Liver (tissue), 8 donors: ENCODE measurements at regions not wholly inside any gene's neighbourhood (a gene's known extent, or its start where the extent isn't known, plus 50 kb on each side); places are given as distances from the start of the nearest gene placed in this dataset.

ENCODE experiments used
- DNase-seq: peaks from one replicate; pipeline ENCODE4 v3.0.0-alpha.2; 2017; ENCODE audit warnings: low spot score
- H3K27ac ChIP-seq, 2 donors: one replicate each; pipeline ENCODE4 v1.7.0; 2013; ENCODE audit warnings: inconsistent platforms in 2 of 2, low read length in 2 of 2, control low read depth in 1 of 2, low read depth in 1 of 2, mild to moderate bottlenecking in 1 of 2
- H3K27me3 ChIP-seq, 4 donors: one replicate each; pipeline versions ENCODE4 v1.6.1 to v1.7.0; 2013; ENCODE audit warnings: low read length in 3 of 4, inconsistent platforms in 1 of 4, mild to moderate bottlenecking in 1 of 4, moderate library complexity in 1 of 4; ENCODE audit not compliant: control insufficient read depth in 4 of 4, insufficient read depth in 4 of 4
- H3K36me3 ChIP-seq, 4 donors: one replicate each; pipeline versions ENCODE4 v1.6.1 to v1.7.0; 2013; ENCODE audit warnings: low read length in 3 of 4, mild to moderate bottlenecking in 3 of 4, low read depth in 1 of 4, moderate library complexity in 1 of 4; ENCODE audit not compliant: control insufficient read depth in 4 of 4, insufficient read depth in 3 of 4
- H3K4me1 ChIP-seq, 4 donors: one replicate each; pipeline versions ENCODE4 v1.6.1 to v1.7.0; 2013; ENCODE audit warnings: low read length in 3 of 4, mild to moderate bottlenecking in 3 of 4, moderate library complexity in 1 of 4; ENCODE audit not compliant: control insufficient read depth in 4 of 4, insufficient read depth in 4 of 4
- H3K4me3 ChIP-seq, 3 donors: one replicate each; pipeline versions ENCODE4 v1.6.1 to v1.7.0; 2013; ENCODE audit warnings: low read length in 3 of 3, control low read depth in 1 of 3, low read depth in 1 of 3, mild to moderate bottlenecking in 1 of 3
- H3K9ac ChIP-seq, 2 donors: one replicate each; pipeline ENCODE4 v1.7.0; 2013; ENCODE audit warnings: low read length in 2 of 2, mild to moderate bottlenecking in 2 of 2, moderate library complexity in 2 of 2, control low read depth in 1 of 2, low read depth in 1 of 2
- H3K9me3 ChIP-seq, 4 donors: one replicate each; pipeline versions ENCODE4 v1.6.1 to v1.7.0; 2013; ENCODE audit warnings: low read length in 3 of 4; ENCODE audit not compliant: control insufficient read depth in 4 of 4
- EGR1 ChIP-seq, 2 donors: IDR thresholded peaks; 2 replicates each; pipeline ENCODE4 v1.6.1; 2016 to 2018; ENCODE audit warnings: antibody characterized with exemption in 2 of 2, low read depth in 2 of 2
- FOXA1 ChIP-seq: IDR thresholded peaks from 2 replicates; pipeline ENCODE4 v1.6.1; 2016; ENCODE audit warnings: antibody characterized with exemption
- FOXA2 ChIP-seq: IDR thresholded peaks from 2 replicates; pipeline ENCODE4 v1.6.1; 2016; ENCODE audit warnings: antibody characterized with exemption
- GABPA ChIP-seq, 2 donors: IDR thresholded peaks in 1 of 2; conservative IDR thresholded peaks in 1 of 2; 2 replicates each; pipeline ENCODE4 v1.6.1; 2016; ENCODE audit warnings: antibody characterized with exemption in 2 of 2, mild to moderate bottlenecking in 1 of 2, moderate library complexity in 1 of 2
- HNF4A ChIP-seq, 2 donors: conservative IDR thresholded peaks; 2 replicates each; pipeline ENCODE4 v1.6.1; 2016; ENCODE audit warnings: antibody characterized with exemption in 2 of 2, mild to moderate bottlenecking in 2 of 2
- HNF4G ChIP-seq: IDR thresholded peaks from 2 replicates; pipeline ENCODE4 v1.6.1; 2016; ENCODE audit warnings: antibody characterized with exemption
- JUND ChIP-seq, 2 donors: IDR thresholded peaks; 2 replicates each; pipeline ENCODE4 v1.6.1; 2016; ENCODE audit warnings: antibody characterized with exemption in 2 of 2
- RAD21 ChIP-seq, 2 donors: IDR thresholded peaks; 2 replicates each; pipeline ENCODE4 v1.6.1; 2016; ENCODE audit warnings: antibody characterized with exemption in 2 of 2, mild to moderate bottlenecking in 2 of 2
- RXRA ChIP-seq, 2 donors: IDR thresholded peaks; 2 replicates each; pipeline ENCODE4 v1.6.1; 2017 to 2018; ENCODE audit warnings: antibody characterized with exemption in 2 of 2, mild to moderate bottlenecking in 1 of 2
- SP1 ChIP-seq: IDR thresholded peaks from 2 replicates; pipeline ENCODE4 v1.6.1; 2018; ENCODE audit warnings: antibody characterized with exemption, mild to moderate bottlenecking
- TAF1 ChIP-seq: conservative IDR thresholded peaks from 2 replicates; pipeline ENCODE4 v1.6.1; 2016; ENCODE audit warnings: antibody characterized with exemption, mild to moderate bottlenecking
- YY1 ChIP-seq: IDR thresholded peaks from 2 replicates; pipeline ENCODE4 v1.6.1; 2016; ENCODE audit warnings: antibody characterized with exemption, mild to moderate bottlenecking
- WGBS: extraction: QIAGEN DNeasy Blood & Tissue Kit; methylation state at CpG from one replicate; pipeline ENCODE4 v1.1.7; 2013; 5-methylcytosine and 5-hydroxymethylcytosine counted together
- TF ChIP-seq, protein P1 (sequence below): IDR thresholded peaks from 2 replicates; pipeline ENCODE4 v1.6.1; 2016; ENCODE audit warnings: antibody characterized with exemption
- TF ChIP-seq, protein P2 (sequence below): IDR thresholded peaks from 2 replicates; pipeline ENCODE4 v1.6.1; 2016; ENCODE audit warnings: antibody characterized with exemption, mild to moderate bottlenecking
- TF ChIP-seq, protein P3 (sequence below): fragments of 150-350 bp; IDR thresholded peaks from 2 replicates; pipeline ENCODE4 v1.5.1; 2017; ENCODE audit warnings: improper control_type of control experiment, low read depth, low read length; ENCODE audit not compliant: missing input control
- TF ChIP-seq, protein P4 (sequence below): IDR thresholded peaks from 2 replicates; pipeline ENCODE4 v1.6.1; 2016; ENCODE audit warnings: antibody characterized with exemption
- donor health status: healthy.
- donor health status: healthy.
- donor health status: healthy.
- donor health status: healthy.
- donor health status: healthy.

DNA sequence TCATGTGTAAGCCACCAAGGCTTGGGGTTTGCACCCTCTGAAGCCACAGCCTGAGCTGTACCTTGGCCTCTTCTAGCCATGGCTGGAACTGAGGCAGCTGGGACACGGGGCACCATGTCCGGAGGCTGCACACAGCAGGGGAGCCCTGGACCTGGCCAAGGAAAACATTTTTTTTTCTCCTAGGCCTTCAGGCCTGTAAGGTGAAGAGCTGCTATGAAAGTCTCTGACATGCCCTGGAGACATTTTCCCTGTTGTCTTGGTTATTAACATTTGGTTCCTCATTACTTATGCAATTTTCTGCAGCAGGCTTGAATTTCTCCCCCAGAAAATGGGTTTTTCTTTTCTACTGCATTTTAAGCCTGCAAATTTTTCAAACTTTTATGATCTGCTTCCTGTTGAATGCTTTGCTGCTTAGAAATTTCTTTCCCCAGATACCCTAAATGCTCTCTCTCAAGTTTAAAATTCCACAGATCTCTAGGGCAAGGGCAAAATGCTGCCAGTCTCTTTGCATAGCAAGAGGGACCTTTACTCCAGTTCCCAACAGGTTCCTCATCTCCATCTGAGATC is 295.8 kb downstream of the LTN1 start:
- H3K27ac ChIP-seq = no peak overlapping the region
- H3K27me3 ChIP-seq = no peaks in the 10 kb centered on the region
- TF ChIP-seq, protein P1, sequence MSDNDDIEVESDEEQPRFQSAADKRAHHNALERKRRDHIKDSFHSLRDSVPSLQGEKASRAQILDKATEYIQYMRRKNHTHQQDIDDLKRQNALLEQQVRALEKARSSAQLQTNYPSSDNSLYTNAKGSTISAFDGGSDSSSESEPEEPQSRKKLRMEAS = no peak
- TF ChIP-seq, protein P2, sequence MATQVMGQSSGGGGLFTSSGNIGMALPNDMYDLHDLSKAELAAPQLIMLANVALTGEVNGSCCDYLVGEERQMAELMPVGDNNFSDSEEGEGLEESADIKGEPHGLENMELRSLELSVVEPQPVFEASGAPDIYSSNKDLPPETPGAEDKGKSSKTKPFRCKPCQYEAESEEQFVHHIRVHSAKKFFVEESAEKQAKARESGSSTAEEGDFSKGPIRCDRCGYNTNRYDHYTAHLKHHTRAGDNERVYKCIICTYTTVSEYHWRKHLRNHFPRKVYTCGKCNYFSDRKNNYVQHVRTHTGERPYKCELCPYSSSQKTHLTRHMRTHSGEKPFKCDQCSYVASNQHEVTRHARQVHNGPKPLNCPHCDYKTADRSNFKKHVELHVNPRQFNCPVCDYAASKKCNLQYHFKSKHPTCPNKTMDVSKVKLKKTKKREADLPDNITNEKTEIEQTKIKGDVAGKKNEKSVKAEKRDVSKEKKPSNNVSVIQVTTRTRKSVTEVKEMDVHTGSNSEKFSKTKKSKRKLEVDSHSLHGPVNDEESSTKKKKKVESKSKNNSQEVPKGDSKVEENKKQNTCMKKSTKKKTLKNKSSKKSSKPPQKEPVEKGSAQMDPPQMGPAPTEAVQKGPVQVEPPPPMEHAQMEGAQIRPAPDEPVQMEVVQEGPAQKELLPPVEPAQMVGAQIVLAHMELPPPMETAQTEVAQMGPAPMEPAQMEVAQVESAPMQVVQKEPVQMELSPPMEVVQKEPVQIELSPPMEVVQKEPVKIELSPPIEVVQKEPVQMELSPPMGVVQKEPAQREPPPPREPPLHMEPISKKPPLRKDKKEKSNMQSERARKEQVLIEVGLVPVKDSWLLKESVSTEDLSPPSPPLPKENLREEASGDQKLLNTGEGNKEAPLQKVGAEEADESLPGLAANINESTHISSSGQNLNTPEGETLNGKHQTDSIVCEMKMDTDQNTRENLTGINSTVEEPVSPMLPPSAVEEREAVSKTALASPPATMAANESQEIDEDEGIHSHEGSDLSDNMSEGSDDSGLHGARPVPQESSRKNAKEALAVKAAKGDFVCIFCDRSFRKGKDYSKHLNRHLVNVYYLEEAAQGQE = no peak
- TF ChIP-seq FOXA2 (no peak), SP1 (no peak), RAD21 (IDR thresholded peaks at IDR 0.05) (no peak), HNF4G (no peak), JUND (IDR thresholded peaks at IDR 0.05) (no peak), YY1 (no peak), HNF4A (conservative IDR thresholded peaks at IDR 0.05) (no peak), FOXA1 (no peak), TAF1 (no peak), RXRA (IDR thresholded peaks at IDR 0.05) (no peak), GABPA (IDR thresholded peaks at IDR 0.05 in 1 of 2, conservative IDR thresholded peaks at IDR 0.05 in 1 of 2) (no peak), EGR1 (IDR thresholded peaks at IDR 0.05; ENCODE audit: low read depth in 2 of 2) (no peak)
- TF ChIP-seq, protein P3, sequence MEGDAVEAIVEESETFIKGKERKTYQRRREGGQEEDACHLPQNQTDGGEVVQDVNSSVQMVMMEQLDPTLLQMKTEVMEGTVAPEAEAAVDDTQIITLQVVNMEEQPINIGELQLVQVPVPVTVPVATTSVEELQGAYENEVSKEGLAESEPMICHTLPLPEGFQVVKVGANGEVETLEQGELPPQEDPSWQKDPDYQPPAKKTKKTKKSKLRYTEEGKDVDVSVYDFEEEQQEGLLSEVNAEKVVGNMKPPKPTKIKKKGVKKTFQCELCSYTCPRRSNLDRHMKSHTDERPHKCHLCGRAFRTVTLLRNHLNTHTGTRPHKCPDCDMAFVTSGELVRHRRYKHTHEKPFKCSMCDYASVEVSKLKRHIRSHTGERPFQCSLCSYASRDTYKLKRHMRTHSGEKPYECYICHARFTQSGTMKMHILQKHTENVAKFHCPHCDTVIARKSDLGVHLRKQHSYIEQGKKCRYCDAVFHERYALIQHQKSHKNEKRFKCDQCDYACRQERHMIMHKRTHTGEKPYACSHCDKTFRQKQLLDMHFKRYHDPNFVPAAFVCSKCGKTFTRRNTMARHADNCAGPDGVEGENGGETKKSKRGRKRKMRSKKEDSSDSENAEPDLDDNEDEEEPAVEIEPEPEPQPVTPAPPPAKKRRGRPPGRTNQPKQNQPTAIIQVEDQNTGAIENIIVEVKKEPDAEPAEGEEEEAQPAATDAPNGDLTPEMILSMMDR = no peak
- TF ChIP-seq, protein P4, sequence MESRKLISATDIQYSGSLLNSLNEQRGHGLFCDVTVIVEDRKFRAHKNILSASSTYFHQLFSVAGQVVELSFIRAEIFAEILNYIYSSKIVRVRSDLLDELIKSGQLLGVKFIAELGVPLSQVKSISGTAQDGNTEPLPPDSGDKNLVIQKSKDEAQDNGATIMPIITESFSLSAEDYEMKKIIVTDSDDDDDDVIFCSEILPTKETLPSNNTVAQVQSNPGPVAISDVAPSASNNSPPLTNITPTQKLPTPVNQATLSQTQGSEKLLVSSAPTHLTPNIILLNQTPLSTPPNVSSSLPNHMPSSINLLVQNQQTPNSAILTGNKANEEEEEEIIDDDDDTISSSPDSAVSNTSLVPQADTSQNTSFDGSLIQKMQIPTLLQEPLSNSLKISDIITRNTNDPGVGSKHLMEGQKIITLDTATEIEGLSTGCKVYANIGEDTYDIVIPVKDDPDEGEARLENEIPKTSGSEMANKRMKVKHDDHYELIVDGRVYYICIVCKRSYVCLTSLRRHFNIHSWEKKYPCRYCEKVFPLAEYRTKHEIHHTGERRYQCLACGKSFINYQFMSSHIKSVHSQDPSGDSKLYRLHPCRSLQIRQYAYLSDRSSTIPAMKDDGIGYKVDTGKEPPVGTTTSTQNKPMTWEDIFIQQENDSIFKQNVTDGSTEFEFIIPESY = no peak
- no peaks in the 10 kb centered on the region for H3K4me1 ChIP-seq
- H3K9me3 ChIP-seq = no peaks in the 10 kb centered on the region
- H3K4me3 ChIP-seq = no peak overlapping the region
- no peaks in the 10 kb centered on the region for H3K36me3 ChIP-seq
- no peak for DNase-seq
- WGBS = 97% methylated on average over 2 of the region's 2 CpGs
- no peak overlapping the region for H3K9ac ChIP-seq

DNA sequence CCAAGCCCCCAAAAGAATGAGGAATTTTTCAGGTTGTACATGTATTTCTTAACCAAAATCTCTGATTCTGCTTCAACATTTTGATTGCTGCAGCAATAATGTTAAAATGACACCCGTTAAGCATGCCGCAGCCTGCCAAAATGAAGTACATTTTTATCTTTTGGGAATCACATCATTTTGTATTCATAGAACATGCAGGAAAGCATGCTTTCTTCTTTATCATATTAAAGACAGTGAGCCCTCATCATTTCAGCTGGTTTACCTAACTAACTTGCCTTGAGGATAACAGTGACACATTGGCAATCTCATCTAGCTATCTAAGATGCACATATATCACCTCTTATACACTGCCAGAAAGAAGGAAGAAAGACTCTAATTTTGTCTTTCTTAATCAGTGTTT is 299.2 kb downstream of the LTN1 start:
- H3K4me3 ChIP-seq = no peak overlapping the region
- no peaks in the 10 kb centered on the region for H3K36me3 ChIP-seq
- no peaks in the 10 kb centered on the region for H3K27me3 ChIP-seq
- H3K27ac ChIP-seq = no peak overlapping the region
- no peak overlapping the region for H3K9ac ChIP-seq
- no peaks in the 10 kb centered on the region for H3K4me1 ChIP-seq
- no peaks in the 10 kb centered on the region for H3K9me3 ChIP-seq
- DNase-seq = no peak
- WGBS = 96% methylated on average over 2 of the region's 2 CpGs
- TF ChIP-seq RAD21 (IDR thresholded peaks at IDR 0.05) (no peak), HNF4G (no peak), SP1 (no peak), JUND (IDR thresholded peaks at IDR 0.05) (no peak), RXRA (IDR thresholded peaks at IDR 0.05) (no peak), EGR1 (IDR thresholded peaks at IDR 0.05; ENCODE audit: low read depth in 2 of 2) (no peak)
- TF ChIP-seq, protein P3 = no peak
- TF ChIP-seq, protein P4 = no peak
